ENCODE measurements at regions not wholly inside any gene's neighbourhood (a gene's known extent, or its start where the extent isn't known, plus 50 kb on each side); places are given as distances from the start of the nearest gene placed in this dataset.
A peak's percentile ranks its signal among the peaks of the same experiment; 100 is the strongest.

- TF ChIP-seq CTCF (conservative IDR thresholded peaks at IDR 0.05) (no peak), ZFX (IDR thresholded peaks at IDR 0.05) (no peak)
- H3K27ac ChIP-seq, result no peak overlapping the region
These were observed 1317.4 kb upstream of the TENM3 start for GRCh38 chr4:180925805-180926204.

GRCh38 chr4:180926277-180926676, 1316.9 kb upstream of the TENM3 start:
- no peak overlapping the region for H3K27ac ChIP-seq
- TF ChIP-seq CTCF (conservative IDR thresholded peaks at IDR 0.05), result no peak
- no peak for TF ChIP-seq ZFX (IDR thresholded peaks at IDR 0.05)

GRCh38 chr4:180932370-180933001, 1310.7 kb upstream of the TENM3 start:
- no peak overlapping the region for H3K27ac ChIP-seq
- TF ChIP-seq ZFX (IDR thresholded peaks at IDR 0.05), result no peak

- H3K27ac ChIP-seq, result no peak overlapping the region
- TF ChIP-seq ZFX (IDR thresholded peaks at IDR 0.05) (no peak), CTCF (conservative IDR thresholded peaks at IDR 0.05) (no peak)
These were observed 1306.1 kb upstream of the TENM3 start for GRCh38 chr4:180937083-180937482.

- H3K27ac ChIP-seq, result no peak overlapping the region
- TF ChIP-seq CTCF (conservative IDR thresholded peaks at IDR 0.05) (no peak), ZFX (IDR thresholded peaks at IDR 0.05) (no peak)
These were observed 1302.5 kb upstream of the TENM3 start for GRCh38 chr4:180940680-180941079.

- no peak overlapping the region for H3K27ac ChIP-seq
- TF ChIP-seq ZFX (IDR thresholded peaks at IDR 0.05), result no peak
- TF ChIP-seq CTCF (conservative IDR thresholded peaks at IDR 0.05), result no peak
These were observed 1300.8 kb upstream of the TENM3 start for GRCh38 chr4:180942367-180942916.

GRCh38 chr4:180946188-180946587, 1297.0 kb upstream of the TENM3 start:
- TF ChIP-seq CTCF (conservative IDR thresholded peaks at IDR 0.05) (no peak), ZFX (IDR thresholded peaks at IDR 0.05) (no peak)
- no peak overlapping the region for H3K27ac ChIP-seq

- H3K27ac ChIP-seq, result no peak overlapping the region
- TF ChIP-seq CTCF (conservative IDR thresholded peaks at IDR 0.05) (peak; percentile 31), ZFX (IDR thresholded peaks at IDR 0.05) (no peak)
These were observed 1295.8 kb upstream of the TENM3 start for GRCh38 chr4:180947425-180947824.

Data from C4-2B (cell line).